ENCODE measurements at regions not wholly inside any gene's neighbourhood (a gene's known extent, or its start where the extent isn't known, plus 50 kb on each side); places are given as distances from the start of the nearest gene placed in this dataset.

DNA sequence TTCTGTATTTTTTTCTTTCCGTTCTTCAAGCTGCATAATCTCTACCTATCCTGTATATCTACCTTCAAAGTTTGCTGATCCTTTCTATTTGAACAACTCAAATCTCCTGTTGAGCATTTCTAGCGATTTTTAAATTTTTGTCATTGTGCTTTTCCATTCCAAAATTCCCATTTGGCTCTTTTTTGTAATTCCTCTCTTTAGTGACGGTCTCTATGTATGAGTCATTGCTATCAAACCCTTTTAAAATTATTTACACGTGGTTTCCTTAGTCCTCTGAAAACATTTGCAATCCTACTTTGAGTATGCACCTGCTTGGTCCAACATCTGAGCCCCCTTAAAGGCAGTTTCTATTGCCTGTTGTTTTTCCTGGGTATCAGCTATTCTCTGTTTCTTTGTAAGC is 100.5 kb upstream of the FOXC1 start:
- TF ChIP-seq, protein P1, sequence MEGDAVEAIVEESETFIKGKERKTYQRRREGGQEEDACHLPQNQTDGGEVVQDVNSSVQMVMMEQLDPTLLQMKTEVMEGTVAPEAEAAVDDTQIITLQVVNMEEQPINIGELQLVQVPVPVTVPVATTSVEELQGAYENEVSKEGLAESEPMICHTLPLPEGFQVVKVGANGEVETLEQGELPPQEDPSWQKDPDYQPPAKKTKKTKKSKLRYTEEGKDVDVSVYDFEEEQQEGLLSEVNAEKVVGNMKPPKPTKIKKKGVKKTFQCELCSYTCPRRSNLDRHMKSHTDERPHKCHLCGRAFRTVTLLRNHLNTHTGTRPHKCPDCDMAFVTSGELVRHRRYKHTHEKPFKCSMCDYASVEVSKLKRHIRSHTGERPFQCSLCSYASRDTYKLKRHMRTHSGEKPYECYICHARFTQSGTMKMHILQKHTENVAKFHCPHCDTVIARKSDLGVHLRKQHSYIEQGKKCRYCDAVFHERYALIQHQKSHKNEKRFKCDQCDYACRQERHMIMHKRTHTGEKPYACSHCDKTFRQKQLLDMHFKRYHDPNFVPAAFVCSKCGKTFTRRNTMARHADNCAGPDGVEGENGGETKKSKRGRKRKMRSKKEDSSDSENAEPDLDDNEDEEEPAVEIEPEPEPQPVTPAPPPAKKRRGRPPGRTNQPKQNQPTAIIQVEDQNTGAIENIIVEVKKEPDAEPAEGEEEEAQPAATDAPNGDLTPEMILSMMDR (IDR thresholded peaks at IDR 0.05): no peak
- no peak for TF ChIP-seq POLR2A (IDR thresholded peaks at IDR 0.05)
